SK-N-SH (cell line): ENCODE measurements at regions not wholly inside any gene's neighbourhood (a gene's known extent, or its start where the extent isn't known, plus 50 kb on each side); places are given as distances from the start of the nearest gene placed in this dataset.
A peak's percentile ranks its signal among the peaks of the same experiment; 100 is the strongest.
"Not testable (repeated sequence)": the region's sequence is repeated elsewhere in the genome, so short reads cannot be mapped to it uniquely, and the experiment has no call there.

Source experiments
- CTCF ChIA-PET: fragments of 300-600, 350-600 bp; formaldehyde crosslinking; extraction: SDS; loops from one replicate; lab custom pipeline; 2021; lab: Yijun Ruan, JAX
- POLR2A ChIA-PET: fragments of 350-600 bp; sonication (Branson Sonifier 250); formaldehyde crosslinking; extraction: SDS; loops from one replicate; lab custom pipeline; 2020; ENCODE audit warnings: antibody characterized with exemption, inconsistent platforms; lab: Yijun Ruan, JAX
- DNase-seq: peaks from one replicate; pipeline ENCODE4 v3.0.0; 2012
- H2AFZ ChIP-seq: fragments of 200-600 bp; sonication (generic); 2 replicates; pipeline ENCODE4 v1.8.1; 2016; ENCODE audit warnings: antibody characterized with exemption, mild to moderate bottlenecking, low read depth
- H3F3A ChIP-seq: fragments of 200-600 bp; sonication (generic); replicated peaks from 2 replicates; pipeline ENCODE3; 2016; ENCODE audit warnings: antibody characterized with exemption, mild to moderate bottlenecking; ENCODE audit not compliant: insufficient read depth
- H3K27ac ChIP-seq, 2 experiments: fragments of 200-500 bp in 1 of 2; fragments of 200-600 bp in 1 of 2; sonication (Bioruptor generic) in 1 of 2; sonication (generic), shearing (Covaris generic) in 1 of 2; 2 replicates each; pipeline versions ENCODE4 v1.5.1 to v1.6.1; 2014 to 2016; ENCODE audit warnings: low read depth in 2 of 2, inconsistent platforms in 1 of 2, low read length in 1 of 2, mild to moderate bottlenecking in 1 of 2, mixed read lengths in 1 of 2
- H3K27me3 ChIP-seq: fragments of 200-600 bp; sonication (generic), shearing (Covaris generic); 2 replicates; pipeline ENCODE4 v1.6.1; 2016; ENCODE audit warnings: mixed run types; ENCODE audit not compliant: insufficient read depth
- H3K36me3 ChIP-seq, 2 experiments: fragments of 200-500 bp in 1 of 2; fragments of 200-600 bp in 1 of 2; sonication (Bioruptor generic) in 1 of 2; sonication (generic) in 1 of 2; replicated peaks in 1 of 2; 2 replicates each; pipeline versions ENCODE3 to v1.5.1; 2014 to 2016; ENCODE audit warnings: low read length in 1 of 2, mild to moderate bottlenecking in 1 of 2; ENCODE audit not compliant: insufficient read depth in 2 of 2, control insufficient read depth in 1 of 2
- H3K4me1 ChIP-seq, 2 experiments: fragments of 200-500 bp in 1 of 2; fragments of 200-600 bp in 1 of 2; sonication (Bioruptor generic) in 1 of 2; sonication (generic), shearing (Covaris generic) in 1 of 2; 2 replicates each; pipeline versions ENCODE4 v1.5.1 to v1.6.1; 2014 to 2016; ENCODE audit warnings: low read depth in 1 of 2, low read length in 1 of 2, mixed run types in 1 of 2; ENCODE audit not compliant: insufficient read depth in 2 of 2, control insufficient read depth in 1 of 2
- H3K4me2 ChIP-seq: fragments of 200-600 bp; sonication (generic), shearing (Covaris generic); 2 replicates; pipeline ENCODE4 v1.6.1; 2017; ENCODE audit warnings: mixed run types
- H3K4me3 ChIP-seq, 2 experiments: fragments of 200-500 bp in 1 of 2; fragments of 200-600 bp in 1 of 2; sonication (Bioruptor generic) in 1 of 2; sonication (generic), shearing (Covaris generic) in 1 of 2; 2 replicates each; pipeline versions ENCODE4 v1.5.1 to v1.8.1; 2014 to 2016; ENCODE audit warnings: low read depth in 2 of 2, inconsistent platforms in 1 of 2, low read length in 1 of 2, mild to moderate bottlenecking in 1 of 2, mixed read lengths in 1 of 2, moderate library complexity in 1 of 2
- H3K79me2 ChIP-seq: fragments of 200-600 bp; sonication (generic); 2 replicates; pipeline ENCODE4 v1.8.1; 2017; ENCODE audit warnings: mild to moderate bottlenecking; ENCODE audit not compliant: insufficient read depth
- H3K9ac ChIP-seq: fragments of 200-600 bp; sonication (generic); 2 replicates; pipeline ENCODE4 v1.6.1; 2017; ENCODE audit warnings: mixed run types
- H3K9me2 ChIP-seq: fragments of 200-600 bp; sonication (generic); 2 replicates; pipeline ENCODE4 v1.6.1; 2017; ENCODE audit warnings: mixed run types
- H3K9me3 ChIP-seq: fragments of 200-600 bp; sonication (generic); 2 replicates; pipeline ENCODE4 v1.6.1; 2017; ENCODE audit warnings: mixed run types, mild to moderate bottlenecking, moderate library complexity
- H4K20me1 ChIP-seq: fragments of 200-600 bp; sonication (generic); 2 replicates; pipeline ENCODE4 v1.6.1; 2017; ENCODE audit warnings: mild to moderate bottlenecking, mixed run types; ENCODE audit not compliant: insufficient read depth
- REST ChIP-seq: IDR thresholded peaks from 2 replicates; pipeline ENCODE4 v1.6.1; 2012; ENCODE audit warnings: mild to moderate bottlenecking, low read depth, low read length, moderate library complexity
- WGBS: methylation state at CpG from one replicate; pipeline ENCODE4 v1.1.6; 2017; ENCODE audit warnings: low lambda C conversion rate; 5-methylcytosine and 5-hydroxymethylcytosine counted together

DNA sequence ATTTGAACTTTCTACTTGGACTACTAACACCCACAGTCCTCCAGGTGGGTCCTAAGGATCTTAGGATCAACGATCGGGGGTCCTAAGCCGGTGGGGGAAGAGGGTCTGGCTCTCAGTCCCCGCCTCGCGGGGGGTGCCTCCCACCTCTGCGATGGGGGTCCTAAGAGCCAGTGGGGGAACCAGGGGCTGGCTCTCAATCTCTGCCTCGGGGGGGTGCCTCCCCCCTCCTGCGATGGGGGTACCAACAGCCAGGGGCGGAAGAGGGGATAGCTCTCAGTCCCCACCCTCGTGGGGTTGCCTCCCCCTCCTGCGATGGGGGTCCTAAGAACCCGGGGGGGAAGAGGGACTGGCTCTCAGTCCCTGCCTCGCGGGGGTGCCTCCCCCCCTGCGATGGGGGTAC, 165.3 kb downstream of the ATP6V0E2 start:
- H3F3A ChIP-seq, DNase-seq, H3K27ac ChIP-seq, POLR2A ChIA-PET, H3K9ac ChIP-seq, H3K9me2 ChIP-seq, H3K4me2 ChIP-seq, H3K4me3 ChIP-seq, H2AFZ ChIP-seq, CTCF ChIA-PET, H4K20me1 ChIP-seq, H3K9me3 ChIP-seq, H3K4me1 ChIP-seq, H3K27me3 ChIP-seq, H3K36me3 ChIP-seq, H3K79me2 ChIP-seq: not testable (repeated sequence)
- WGBS, result 13% methylated on average over 11 of the region's 16 CpGs

GRCh38 chr7:150042281-150042680, 168.5 kb downstream of the ATP6V0E2 start:
- H3K9ac ChIP-seq, H3K27ac ChIP-seq, H3K4me2 ChIP-seq, H3K9me2 ChIP-seq, H3K79me2 ChIP-seq, H3K9me3 ChIP-seq, H3F3A ChIP-seq, H4K20me1 ChIP-seq, H3K4me3 ChIP-seq, DNase-seq, POLR2A ChIA-PET, H2AFZ ChIP-seq, H3K36me3 ChIP-seq, H3K4me1 ChIP-seq: not testable (repeated sequence)
- peaks cover 12% of the 10 kb centered on the region; the same call in 1 of the 2 replicates for H3K27me3 ChIP-seq
- CTCF ChIA-PET, result interaction anchor here (0.6 kb wide), 1 partner anchor 291 kb away, joined by 3 read pairs; no protein-coding TSS in a partner anchor
- 16% methylated on average over 7 of the region's 20 CpGs for WGBS

GRCh38 chr7:150044771-150045170, 171.0 kb downstream of the ATP6V0E2 start:
- H3K27ac ChIP-seq, H3K4me2 ChIP-seq, H3K9me2 ChIP-seq, H3K4me3 ChIP-seq, H3K9me3 ChIP-seq, H3K36me3 ChIP-seq, POLR2A ChIA-PET, H2AFZ ChIP-seq, H4K20me1 ChIP-seq, H3K79me2 ChIP-seq, H3F3A ChIP-seq, H3K9ac ChIP-seq, H3K4me1 ChIP-seq: not testable (repeated sequence)
- H3K27me3 ChIP-seq, result peaks cover 33% of the 10 kb centered on the region
- CTCF ChIA-PET, result interaction anchor here (1.3 to 1.7 kb wide), 3 partner anchors 160 to 238 kb away, joined by 3 to 8 read pairs (median 5); no protein-coding TSS in a partner anchor
- 0% methylated on average over 7 of the region's 7 CpGs for WGBS
- DNase-seq, result peak; percentile 7
- peak; percentile 91 for TF ChIP-seq REST
